ENCODE measurements at regions not wholly inside any gene's neighbourhood (a gene's known extent, or its start where the extent isn't known, plus 50 kb on each side); places are given as distances from the start of the nearest gene placed in this dataset.
"Not testable (repeated sequence)": the region's sequence is repeated elsewhere in the genome, so short reads cannot be mapped to it uniquely, and the experiment has no call there.

DNA sequence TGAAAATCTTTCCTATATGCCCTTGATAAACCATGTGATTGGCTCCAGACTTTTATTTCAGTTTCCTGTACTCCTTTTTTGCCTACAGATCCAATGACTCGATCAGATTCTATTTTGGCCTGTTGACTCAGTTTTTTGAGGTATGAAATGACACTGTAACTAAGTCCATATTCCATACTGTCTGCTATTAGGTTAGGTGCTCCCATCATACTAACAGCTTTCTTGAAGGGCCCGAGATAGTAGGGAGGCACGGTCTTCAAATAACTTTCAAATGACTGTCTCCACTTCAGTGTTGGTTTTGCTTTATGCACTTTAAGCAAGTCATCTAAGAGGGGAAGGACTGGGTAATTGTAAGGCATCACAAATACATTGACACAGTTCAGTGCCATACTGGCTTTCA, 295.4 kb upstream of the DAB2 start:
- DNase-seq = no peak

DNA sequence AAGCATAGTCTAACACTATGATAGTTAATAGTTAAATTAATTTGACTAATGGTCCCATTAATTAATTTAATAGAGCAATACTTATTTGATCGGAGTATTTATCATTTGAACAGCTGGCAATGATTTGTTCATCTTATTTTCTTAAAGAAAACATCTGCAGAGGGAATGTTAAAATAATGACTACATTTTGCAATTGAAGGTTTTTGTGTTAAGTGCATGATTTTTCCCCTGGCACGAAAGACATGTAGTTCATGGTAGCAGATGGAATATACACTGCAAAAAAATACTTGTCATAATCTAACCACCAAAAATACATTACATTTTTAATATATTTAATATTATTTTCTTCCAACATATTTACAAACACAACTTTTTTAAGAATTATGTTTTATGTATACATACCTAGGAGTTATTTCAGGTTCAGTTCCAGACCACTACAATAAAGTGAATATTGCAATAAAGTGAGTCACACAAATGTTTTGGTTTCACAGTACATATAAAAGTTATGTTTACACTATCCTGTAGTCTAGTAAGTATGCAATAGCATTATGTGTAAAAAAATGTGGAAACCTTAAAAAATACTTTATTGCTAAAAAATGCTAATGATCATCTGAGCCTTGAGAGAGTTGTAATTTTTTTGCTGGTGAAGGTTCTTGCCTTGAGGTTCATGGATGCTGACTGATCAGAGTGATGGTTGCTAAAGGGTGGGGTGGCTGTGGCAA, 292.6 kb upstream of the DAB2 start:
- DNase-seq = no peak

DNA sequence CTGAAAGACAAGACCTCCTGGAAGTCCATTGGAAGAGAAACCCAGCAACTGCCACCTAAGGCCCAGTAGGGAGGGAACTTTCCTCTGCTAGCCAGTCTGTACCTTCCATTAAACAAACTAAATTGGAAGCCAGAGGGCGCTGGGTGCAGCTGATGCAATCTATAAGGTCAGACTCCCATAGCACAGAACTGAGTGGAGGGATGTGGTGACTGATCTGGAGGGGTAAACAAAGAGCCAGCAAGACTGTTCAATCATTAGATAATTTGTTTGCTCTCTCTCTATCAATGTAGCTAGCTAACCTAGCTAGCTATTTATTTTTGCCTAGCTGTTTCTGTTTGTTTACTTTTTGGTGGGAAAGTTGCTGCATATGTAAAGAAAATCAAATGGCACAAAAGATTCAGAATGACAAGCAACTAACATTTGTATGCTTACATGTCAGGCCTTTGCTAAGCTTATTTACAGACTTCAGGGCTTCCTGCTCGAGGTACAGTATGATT, 291.8 kb upstream of the DAB2 start:
- DNase-seq = no peak

DNA sequence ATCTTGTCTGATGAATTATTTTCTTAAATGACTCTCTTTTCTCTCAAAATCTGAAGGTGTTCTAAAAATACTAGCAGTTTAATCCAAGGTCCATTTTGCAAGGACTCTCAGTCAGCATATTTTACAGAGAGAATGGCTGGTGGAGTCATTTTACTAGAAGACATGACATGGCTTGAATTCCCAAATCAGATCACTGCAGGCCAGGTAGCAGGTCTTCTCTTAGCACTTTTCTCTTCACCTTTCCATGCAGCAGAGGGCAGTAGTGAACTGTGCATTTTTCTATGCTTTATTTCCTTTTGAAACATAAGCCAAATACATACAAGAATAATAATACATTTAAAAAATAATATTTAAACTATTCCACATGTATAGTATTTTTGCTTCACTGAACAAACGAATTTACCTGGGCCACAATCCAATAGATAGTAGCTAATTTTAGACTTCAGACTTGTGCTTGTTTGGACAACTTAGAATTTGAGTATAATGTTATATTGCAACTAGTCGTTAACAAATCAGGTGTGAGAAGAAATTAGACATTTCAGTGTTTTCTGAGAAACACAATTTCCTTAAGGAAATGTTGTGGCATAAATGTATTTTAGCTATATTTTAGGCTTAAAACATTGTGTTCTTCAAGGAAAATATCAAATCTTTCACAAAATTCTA, 289.4 kb upstream of the DAB2 start:
- no peak for DNase-seq

DNA sequence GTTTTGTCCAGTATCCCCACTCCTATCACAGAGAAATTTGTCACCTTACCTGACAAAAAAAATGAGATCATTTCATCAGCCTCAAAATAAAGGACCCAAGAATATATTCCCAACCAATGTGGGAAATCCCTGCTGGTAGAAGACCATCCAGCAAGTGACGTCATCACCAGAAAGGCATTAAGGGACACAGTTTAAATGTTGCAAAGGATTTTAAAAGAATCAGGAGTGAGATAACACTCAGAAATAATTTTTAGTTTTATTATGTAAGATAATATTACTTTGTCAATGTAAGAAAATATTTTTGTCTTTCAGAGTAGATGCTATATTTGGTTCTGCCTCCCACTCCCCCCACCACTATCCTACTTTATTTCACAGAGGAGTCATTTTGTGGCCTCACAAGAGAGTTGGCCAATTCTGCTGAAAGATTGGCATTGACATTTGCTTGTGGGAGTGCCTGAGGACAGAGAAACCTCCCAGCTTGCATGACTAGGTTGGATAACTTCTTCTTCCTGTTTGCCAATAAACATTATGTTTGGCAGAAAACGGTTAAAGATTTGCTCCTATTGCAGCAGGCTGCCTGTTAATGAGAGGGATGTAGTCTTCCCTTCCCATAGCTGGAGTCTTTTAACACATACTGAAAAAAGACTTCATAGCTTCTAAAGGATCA, 288.6 kb upstream of the DAB2 start:
- DNase-seq = no peak

DNA sequence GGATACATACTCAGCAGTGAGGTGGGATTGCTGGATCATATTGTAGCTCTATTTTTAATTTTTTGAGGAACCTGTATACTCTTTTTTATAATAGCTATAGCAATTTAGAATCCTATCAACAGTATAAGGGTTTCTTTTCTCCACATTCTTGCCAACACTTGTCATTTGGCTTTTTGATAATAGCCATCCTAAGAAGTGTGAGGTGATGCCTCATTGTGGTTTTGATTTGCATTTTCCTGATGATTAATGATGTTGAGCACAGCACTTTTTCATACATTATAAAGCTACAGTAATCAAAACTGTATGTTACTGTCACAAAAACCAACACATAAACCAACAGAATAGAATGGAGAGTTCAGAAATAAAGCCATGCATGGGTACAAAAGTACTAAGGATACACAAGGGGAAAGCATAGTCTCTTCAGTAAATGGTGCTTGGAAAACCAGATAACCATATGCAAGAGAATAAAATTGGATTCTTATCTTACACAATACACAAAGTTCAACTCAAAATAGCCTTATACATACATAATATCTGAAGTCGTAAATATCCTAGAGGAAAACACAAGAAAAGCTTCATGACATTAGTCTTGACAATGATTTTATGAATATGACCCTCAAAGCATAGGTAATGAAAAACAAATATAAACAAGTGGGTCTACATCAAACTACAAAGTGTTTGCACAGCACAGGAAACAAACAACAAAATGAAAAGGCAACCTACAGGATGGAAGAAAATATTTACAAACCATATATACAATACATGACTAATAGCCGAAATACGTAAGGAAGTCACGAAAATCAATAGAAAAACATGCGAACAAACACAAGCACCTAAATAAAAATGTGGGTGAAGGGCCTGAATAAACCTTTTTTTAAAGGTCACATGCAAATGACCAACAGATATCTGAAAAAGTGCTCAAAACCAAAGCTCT, 287.8 kb upstream of the DAB2 start:
- no peak for DNase-seq

DNA sequence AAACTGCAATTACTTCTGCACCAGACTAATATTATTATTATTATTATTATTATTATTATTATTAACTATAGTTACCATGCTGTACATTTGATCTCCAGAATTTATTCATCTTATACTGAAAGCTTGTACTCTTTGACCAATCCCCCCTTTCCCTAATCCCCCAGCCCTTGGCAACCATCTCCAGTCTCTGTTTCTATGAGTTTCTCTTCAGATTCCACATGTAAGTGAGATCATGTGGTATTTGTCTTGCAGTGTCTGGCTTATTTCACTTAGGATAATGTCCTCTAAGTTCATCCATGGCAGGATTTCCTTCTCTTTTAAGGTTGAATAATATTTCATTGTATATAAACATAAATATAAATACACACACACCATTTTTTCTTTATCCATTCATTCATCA, 287.0 kb upstream of the DAB2 start:
- DNase-seq = no peak

DNA sequence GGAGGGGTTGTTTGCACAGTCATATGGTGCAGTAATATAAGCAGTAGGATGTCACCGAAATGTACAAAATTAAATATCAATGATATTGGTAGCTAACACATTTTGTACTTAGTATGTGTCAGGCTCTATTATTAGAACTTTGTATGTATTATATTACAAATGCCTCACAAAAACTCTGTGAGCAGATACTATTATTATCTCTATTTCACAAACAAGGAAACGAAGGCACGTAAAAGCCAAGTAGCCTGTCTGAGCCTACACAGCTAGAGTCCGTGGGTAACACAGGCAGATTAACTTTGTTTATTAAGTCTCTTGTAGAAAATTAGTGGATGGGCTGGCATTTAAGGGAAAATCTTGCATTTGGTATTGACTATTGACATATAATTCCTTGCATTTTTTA, 284.3 kb upstream of the DAB2 start:
- DNase-seq = no peak

DNA sequence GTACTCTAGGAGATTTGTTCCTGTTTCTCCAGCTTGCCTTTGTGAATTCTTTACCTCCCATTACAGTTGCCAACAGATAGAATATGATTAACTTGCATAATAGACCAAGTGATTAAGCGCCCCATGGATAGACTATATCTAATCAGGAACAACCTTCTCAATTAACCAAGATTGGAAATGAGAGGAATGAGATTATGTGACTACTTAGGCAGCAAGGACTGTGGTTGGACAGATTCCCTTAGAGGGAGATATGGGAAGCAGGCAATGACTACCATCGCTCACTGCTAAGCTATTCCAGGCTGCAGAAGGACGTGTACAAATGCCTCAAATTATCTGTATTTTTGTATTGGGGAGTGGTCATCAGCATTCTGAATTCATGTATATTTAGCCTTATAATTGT, 278.1 kb upstream of the DAB2 start:
- DNase-seq = no peak

DNA sequence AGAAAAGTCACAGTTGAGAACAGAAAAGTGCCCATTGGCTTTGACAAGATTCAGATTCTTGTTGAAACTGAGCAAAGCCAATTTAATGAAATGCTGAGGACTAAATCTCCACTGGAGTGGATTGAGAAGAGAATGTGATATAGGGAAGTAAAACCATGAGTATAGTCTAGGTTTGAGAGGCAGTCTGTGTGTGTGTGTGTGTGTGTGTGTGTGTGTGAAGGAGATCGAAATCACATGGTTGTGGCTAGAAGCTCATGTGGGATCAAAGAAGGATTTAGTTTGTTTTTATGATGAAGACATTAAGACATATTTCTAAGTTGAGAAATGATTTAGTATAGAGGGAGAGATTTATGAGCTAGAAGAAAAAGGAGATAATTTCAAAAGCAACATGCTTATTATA, 275.7 kb upstream of the DAB2 start:
- no peak for DNase-seq

DNA sequence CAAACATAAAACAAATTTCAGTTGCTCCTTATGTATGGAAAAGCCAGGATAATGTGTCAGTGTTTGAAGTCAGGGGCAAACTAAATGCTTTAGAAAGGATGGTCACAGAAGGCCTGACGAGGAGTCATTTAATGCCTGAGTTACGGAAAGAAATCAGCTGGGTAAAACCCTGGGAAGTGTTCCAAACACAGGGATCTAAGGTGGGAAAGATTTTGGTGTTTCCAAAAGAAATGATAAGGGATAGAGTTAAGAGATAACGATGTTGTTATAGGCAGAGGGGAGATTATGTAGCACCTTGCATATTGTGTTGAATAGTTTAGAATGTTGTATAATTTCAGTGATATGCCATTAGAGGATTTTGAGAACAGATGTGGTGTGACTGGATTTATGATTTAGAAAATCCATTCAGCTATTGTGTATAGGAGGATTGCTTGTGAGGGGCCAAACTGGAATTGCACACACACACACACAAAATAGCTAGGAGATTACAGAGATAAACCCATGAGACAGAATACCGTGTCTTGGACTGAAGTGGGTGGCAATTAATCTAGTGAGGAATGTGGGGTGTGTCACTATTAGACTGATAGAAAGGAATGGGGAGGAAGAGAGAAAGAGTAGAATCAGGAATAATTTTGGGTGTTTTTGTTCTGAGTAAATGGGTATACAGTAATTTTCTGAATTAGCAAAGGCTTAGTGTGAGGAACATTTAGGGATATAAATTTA, 274.2 kb upstream of the DAB2 start:
- DNase-seq = no peak

DNA sequence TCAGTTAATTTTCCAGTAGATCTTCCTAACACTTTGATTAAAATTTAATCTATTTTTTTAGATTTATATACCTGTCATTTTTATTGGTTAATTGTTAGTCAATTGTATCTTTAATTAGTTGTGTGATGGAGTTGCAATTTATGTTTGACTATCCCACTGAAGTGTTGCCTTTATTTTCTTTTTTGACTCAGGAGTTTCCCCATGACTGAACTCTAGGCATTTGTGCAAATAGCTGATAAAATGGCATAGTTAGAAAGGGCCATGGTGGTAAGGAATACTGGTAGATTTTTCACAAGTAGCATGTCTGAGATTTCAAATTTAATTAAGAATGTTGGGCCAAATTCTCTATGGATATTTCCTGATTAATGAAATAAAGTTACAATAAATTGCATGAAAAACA, 273.1 kb upstream of the DAB2 start:
- no peak for DNase-seq

DNA sequence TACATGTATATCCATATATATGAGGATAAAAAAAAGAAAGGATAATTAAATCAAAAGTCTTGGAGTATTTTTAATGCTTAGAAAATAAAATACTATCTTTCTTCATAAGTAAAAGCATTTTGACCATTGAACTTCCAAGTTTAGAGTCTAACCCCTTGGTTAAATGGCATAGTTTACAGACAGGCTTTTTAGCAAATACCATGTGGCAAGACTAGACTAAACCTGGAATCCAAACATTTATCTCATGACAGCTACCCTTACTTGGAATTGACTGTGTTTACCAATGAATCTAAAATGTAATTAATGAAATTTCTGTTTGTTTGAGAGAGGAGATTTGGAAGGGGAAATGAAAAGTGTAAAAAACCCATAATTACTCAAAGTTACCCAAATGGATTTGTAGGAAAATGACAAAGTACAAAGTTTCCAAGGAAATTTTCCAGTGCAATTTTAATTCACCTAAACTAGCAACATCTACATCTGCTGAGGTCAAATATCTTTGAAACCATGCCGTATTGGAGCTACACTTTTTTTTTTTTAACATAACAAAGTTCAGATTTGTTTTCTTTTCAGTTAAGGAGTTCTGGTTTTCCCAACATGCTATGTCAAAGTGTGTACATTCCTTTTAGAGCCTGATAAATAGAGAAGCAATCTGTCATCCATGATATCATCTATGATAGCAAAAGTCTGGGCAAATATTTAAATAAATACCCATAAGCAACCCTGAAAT, 272.1 kb upstream of the DAB2 start:
- DNase-seq = no peak

DNA sequence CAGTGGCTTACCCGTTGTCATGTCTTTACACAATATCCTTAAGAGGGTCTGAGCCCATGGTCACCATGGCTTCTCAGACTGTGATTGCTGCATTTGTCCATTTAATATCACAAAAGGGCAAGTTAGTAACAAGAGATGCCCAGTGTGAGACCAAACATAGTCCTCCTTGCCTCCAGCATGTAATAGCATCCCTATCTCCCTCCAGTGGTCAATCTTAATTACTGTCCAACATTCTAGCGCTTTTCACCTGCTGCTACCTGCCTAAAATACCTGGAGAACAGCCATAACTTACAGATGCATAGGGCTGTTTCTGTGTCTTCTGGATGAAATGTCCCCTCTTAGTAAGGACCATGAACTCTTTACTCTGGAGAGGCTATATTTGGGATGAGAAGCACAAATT, 267.2 kb upstream of the DAB2 start:
- no peak for DNase-seq

DNA sequence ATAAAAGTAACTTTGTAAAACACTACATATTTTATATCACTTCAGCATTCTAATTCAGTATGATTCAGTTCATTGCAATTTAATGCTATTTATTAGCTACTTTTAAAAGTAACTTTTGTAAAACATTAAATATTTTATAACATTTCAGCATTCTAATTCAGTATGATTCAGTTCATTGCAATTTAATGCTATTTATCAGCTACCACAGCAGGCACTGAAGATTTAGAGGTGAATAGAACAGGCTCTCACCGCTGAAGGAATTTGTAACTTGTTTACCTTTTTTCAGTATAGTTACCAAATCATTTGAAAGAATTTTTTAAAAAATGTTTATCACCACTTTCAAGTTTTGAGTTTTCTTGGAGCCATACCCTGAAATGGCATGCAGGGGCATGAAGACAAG, 266.4 kb upstream of the DAB2 start:
- no peak for DNase-seq

DNA sequence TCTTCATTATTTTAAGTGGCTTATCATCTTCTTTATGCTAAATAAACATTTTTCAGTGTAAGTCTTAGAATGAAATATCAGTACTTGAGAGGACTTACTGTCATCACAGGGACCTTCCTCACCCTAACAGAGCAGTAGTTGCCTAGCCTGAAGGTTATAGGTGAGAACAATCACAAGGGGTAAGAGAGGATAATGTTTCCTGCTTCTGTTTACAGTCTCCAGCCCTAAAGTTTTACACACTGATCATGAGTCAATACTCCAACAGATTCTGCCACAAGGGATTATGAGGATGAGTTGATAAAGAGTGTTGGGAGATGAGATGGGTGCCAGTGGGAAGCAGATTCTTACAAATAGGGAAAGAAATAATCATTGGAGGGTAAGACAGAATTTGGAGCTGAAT, 265.1 kb upstream of the DAB2 start:
- DNase-seq = no peak

DNA sequence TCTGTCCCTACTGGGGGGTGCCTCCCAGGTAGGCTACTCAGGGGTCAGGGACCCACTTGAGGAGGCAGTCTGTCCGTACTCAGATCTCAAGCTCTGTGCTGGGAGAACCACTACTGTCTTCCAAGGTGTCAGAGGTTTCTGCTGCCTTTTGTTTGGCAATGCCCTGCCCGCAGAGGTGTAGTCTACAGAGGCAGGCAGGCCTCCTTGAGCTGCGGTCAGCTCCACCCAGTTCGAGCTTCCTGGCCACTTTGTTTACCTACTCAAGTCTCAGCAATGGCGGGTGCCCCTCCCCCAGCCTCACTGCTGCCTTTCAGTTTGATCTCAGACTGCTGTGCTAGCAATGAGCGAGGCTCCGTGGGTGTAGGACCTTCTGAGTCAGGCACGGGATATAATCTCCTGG, 263.1 kb upstream of the DAB2 start:
- DNase-seq = not testable (repeated sequence)

DNA sequence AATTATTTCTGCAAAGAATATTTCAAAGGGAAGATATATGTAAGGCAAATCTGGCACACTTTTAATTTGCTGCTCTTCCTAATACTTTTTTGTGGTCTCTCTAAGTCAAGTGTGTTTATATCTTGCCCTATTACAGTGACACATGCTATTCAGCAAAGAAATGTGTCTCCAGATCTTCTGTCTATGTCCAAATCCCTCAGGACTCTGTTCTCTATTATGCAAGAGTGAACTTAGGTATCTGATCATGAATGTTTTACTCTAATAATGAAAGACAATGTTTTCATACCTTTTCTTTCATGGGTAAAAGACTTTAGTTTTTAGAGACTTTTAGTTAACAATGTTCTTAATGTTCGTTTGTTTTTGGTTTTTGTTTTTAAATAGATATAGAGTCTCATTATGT, 255.4 kb upstream of the DAB2 start:
- DNase-seq = no peak

DNA sequence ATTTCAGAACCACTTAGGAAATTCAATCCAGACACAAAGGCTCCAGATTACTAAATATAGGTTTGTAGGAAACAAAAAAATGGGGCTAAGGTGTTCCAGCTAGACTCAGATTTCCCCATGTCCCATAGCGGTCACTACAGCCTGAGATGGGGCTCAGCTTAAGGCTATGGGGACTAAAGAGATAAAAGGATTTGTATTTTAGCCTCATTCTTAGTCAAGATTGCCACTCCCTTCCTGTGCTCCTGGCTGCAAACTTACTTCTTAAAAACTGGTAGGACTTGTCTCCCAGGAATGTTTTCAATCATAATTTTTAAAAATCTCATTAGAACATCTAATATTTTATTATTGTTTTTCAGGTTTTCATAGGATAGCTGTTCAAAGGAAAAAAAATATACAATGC, 253.8 kb upstream of the DAB2 start:
- no peak for DNase-seq

DNA sequence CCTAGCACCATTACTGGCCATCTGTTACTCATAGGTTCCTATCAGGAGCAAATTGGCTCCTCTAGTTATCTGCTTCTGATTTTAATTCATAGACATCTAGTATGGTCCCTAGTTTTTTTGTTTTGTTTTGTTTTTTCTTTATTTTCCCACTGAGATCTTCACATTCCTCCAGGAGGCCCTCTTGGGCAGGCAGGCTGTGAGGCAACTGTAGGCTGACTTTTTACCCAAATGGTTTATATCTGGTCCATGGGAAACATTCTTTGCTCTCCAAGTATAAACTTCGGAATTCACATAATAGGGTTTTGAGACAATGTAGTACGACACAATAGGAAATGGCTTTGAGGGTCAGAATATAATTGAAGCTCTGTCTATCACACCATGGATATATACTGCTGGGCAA, 250.9 kb upstream of the DAB2 start:
- DNase-seq = no peak

DNA sequence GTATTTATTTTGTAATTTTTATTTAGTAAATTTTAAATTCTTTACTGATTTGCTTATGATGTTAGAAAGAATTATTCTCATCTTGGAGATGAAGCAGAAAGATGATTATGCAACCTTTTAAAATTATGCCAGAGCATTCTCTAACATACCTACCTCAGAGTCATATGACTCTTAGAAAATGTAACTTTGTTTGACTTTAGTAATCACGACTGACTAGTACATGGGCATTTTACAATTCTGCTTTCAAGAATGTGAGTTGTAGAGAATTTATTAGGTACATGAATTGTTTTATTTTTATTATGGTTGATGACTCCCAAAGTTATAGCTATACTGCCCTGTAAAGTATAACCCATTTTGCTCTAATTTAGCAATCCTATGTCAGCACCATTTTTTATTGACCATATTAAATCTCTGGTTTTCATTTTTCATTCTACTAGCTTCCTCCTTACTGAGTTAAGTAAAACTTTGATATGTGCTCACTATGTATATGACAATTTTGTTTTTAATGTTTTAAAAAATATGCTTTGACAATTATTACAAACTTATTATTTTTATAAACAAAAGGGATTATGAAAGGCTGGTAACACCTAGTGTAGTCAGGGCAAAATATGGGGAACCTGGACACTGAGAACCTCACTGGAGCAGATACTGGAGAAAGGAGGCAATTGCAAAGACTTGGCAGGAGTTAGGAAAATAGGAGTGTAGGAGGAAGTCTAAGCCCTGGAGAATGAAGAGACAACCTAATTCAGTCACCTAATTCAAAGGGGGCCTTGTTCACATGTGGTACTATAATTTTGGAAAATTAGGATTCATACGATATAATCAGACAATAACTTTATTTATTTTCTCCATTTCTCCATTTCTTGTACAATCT, 249.7 kb upstream of the DAB2 start:
- no peak for DNase-seq
